GM21737 (cell line): ENCODE measurements at regions not wholly inside any gene's neighbourhood (a gene's known extent, or its start where the extent isn't known, plus 50 kb on each side); places are given as distances from the start of the nearest gene placed in this dataset.

ENCODE experiments used
- ATAC-seq: cut with Tn5 transposase; IDR thresholded peaks from one replicate; pipeline ENCODE4 v1.9.1; 2021; ENCODE audit warnings: mild to moderate bottlenecking, moderate library complexity; ENCODE audit not compliant: unreplicated experiment

GRCh38 chr1:56197946-56198345 is 381.4 kb downstream of the PLPP3 start:
- no peak for ATAC-seq

- no peak for ATAC-seq
Measured at GRCh38 chr1:56196839-56197238, 382.5 kb downstream of the PLPP3 start.

GRCh38 chr1:56194701-56195300 is 384.6 kb downstream of the PLPP3 start:
- no peak for ATAC-seq

- ATAC-seq, result no peak
Measured at GRCh38 chr1:56193656-56194055, 385.7 kb downstream of the PLPP3 start.

- no peak for ATAC-seq
Measured at GRCh38 chr1:56191369-56191768, 388.0 kb downstream of the PLPP3 start.

- no peak for ATAC-seq
Measured at GRCh38 chr1:56190806-56191365, 388.5 kb downstream of the PLPP3 start.

GRCh38 chr1:56189946-56190805 is 389.2 kb downstream of the PLPP3 start:
- ATAC-seq, result no peak

GRCh38 chr1:56189454-56189853 is 389.9 kb downstream of the PLPP3 start:
- no peak for ATAC-seq

- ATAC-seq, result no peak
Measured at GRCh38 chr1:56188855-56189254, 390.5 kb downstream of the PLPP3 start.

GRCh38 chr1:56188221-56188620 is 391.1 kb downstream of the PLPP3 start:
- no peak for ATAC-seq

- no peak for ATAC-seq
Measured at GRCh38 chr1:56187405-56187804, 392.0 kb downstream of the PLPP3 start.

- ATAC-seq, result no peak
Measured at GRCh38 chr1:56185493-56185892, 393.9 kb downstream of the PLPP3 start.

- ATAC-seq, result no peak
Measured at GRCh38 chr1:56183151-56183550, 396.2 kb downstream of the PLPP3 start.

- ATAC-seq, result no peak
Measured at GRCh38 chr1:56180520-56181190, 398.7 kb downstream of the PLPP3 start.

GRCh38 chr1:56179543-56179942 is 399.8 kb downstream of the PLPP3 start:
- ATAC-seq, result no peak

- ATAC-seq, result no peak
Measured at GRCh38 chr1:56175211-56175610, 404.2 kb downstream of the PLPP3 start.

GRCh38 chr1:56174176-56174885 is 405.0 kb downstream of the PLPP3 start:
- no peak for ATAC-seq

GRCh38 chr1:56173736-56174135 is 405.6 kb downstream of the PLPP3 start:
- ATAC-seq, result no peak

GRCh38 chr1:56171670-56172069 is 407.7 kb downstream of the PLPP3 start:
- no peak for ATAC-seq

- ATAC-seq, result no peak
Measured at GRCh38 chr1:56170784-56171320, 408.5 kb downstream of the PLPP3 start.

GRCh38 chr1:56169856-56170255 is 409.5 kb downstream of the PLPP3 start:
- no peak for ATAC-seq
